LHCN-M2 (cell line): ENCODE measurements at regions not wholly inside any gene's neighbourhood (a gene's known extent, or its start where the extent isn't known, plus 50 kb on each side); places are given as distances from the start of the nearest gene placed in this dataset.

Source experiments
- DNase-seq: peaks from one replicate; pipeline ENCODE4 v3.0.0-alpha.2; 2012; ENCODE audit warnings: low read depth

DNA sequence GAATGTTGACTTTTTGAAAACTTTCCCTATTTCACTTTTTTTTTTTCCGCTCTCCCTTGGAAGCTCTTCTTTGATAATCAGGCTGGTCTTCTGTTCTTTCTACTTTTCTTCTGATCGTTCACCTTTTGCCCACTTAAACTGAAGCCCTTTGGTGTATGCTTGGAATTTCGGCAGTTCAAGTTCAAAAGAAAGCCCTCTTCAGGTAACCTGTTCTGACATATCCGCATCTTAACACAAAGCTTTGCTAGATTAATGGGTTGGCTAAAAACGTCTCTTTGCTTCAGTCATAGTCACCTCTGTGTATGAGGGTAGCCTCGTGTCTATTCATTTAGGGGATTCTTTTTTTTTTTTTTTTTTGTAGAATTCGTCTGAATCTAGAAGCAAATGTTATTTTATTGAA lies 1115.8 kb upstream of the RBFOX1 start:
- no peak for DNase-seq

DNA sequence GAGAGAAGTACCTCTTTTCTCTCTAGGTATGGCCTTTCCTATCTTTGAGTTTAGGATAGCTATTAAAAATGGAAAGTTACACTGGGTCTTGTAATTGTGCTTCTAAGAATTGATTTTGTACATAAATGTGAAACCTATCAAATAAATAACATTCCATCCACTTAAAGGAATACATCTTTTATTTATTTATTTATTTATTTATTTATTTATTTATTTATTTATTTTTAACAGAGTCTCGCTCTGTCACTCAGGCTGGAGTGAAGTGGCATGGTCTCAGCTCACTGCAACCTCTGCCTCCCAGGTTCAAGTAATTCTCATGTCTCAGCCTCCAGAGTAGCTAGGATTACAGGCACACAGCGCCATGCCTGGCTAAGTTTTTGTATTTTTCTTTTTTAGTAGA lies 1114.0 kb upstream of the EEF2KMT start:
- DNase-seq: no peak

DNA sequence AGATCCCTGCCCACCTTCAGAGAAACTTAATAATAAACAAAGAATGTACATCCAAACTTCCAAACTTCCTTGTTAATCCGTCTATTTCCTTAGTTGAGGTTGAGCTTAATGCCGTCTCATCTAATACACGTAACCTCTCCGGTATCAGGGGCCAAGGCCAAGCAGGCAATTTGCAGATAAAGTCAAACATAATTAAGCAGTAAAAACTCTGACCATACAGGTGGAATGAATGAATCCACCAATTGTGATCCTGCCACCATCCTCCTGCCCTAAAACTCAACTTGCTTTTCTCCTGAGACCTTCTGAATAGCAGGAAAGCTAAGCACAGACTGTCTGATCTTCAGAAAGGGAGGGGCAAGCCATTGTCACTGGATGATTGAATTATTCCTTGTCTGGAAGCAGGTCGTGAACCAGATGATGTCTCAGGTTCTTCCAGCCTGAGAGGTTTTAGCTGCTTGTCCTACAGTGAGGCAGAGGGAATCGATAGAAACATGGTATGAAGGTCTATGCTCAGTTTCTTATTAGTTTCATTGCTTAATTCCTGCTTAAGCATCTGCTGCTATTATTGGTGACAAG lies 1111.8 kb upstream of the EEF2KMT start:
- DNase-seq: no peak

GRCh38 chr16:6207580-6207979 lies 1110.0 kb upstream of the EEF2KMT start:
- DNase-seq: no peak

DNA sequence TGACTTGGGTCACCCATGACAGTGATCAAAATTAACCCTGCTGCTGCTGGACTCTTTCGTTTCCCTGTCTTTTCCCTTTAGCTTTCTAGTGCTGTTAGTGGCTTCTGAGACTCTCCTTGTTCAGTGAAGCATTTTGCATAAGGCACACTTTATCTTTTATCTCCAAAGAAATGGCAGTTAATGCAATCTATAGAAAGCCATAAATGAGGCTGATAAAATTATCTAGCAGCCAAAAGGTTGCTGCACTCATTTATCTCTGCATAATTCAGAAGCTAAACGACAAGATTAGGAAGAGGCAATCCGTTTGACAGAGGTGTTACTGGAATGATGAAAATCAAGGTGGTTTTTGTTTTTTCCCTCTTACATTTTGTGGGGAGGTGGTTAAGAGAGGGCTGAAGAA lies 1109.5 kb upstream of the EEF2KMT start:
- DNase-seq: no peak

- DNase-seq: no peak
Observed at GRCh38 chr16:6206080-6206479, 1108.5 kb upstream of the EEF2KMT start.

GRCh38 chr16:6204945-6205344 lies 1107.3 kb upstream of the EEF2KMT start:
- DNase-seq: no peak

- DNase-seq: no peak
Observed at GRCh38 chr16:6200861-6201260, 1103.3 kb upstream of the EEF2KMT start.

DNA sequence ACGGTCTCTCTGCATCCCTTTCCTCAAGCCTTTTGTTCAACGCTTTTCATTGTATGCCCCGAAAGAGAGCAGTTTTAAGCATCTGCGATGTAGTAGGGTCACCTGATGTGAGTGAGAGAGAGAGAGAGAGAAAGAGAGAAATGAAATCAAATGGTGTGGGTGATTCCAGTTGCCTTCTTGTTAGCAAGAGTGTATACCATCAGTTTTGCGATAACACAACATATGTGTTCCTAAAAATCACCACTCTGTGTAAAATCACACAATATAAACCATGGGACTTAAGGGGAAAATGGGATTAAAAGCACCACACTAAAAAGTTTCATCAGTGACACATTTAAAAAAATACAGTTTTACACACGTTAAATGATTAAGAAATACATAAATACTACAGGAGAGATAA lies 1102.7 kb upstream of the EEF2KMT start:
- DNase-seq: no peak

- DNase-seq: no peak
Observed at GRCh38 chr16:6195966-6196365, 1098.4 kb upstream of the EEF2KMT start.

DNA sequence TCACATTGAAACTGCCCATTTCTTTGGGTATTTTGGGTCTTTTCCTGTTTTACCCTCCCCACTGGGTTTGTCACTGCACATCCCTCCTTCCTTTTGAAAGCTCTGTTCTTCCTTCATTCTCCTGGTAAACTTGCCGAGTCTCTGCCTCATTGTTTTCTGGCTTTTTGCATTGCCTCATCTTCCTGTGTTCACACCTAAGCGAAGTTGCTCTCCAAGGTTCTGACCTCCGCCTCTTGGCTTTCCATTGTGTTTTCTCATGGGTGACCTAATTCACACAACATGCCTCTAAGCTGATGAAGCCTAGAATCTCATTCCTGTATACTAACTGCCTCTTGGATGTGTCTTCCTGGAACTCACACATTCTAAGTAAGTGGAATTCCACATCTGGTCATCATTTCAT lies 1096.1 kb upstream of the EEF2KMT start:
- DNase-seq: no peak

GRCh38 chr16:6192984-6193383 lies 1095.4 kb upstream of the EEF2KMT start:
- DNase-seq: no peak

GRCh38 chr16:6192532-6192931 lies 1094.9 kb upstream of the EEF2KMT start:
- no peak for DNase-seq

DNA sequence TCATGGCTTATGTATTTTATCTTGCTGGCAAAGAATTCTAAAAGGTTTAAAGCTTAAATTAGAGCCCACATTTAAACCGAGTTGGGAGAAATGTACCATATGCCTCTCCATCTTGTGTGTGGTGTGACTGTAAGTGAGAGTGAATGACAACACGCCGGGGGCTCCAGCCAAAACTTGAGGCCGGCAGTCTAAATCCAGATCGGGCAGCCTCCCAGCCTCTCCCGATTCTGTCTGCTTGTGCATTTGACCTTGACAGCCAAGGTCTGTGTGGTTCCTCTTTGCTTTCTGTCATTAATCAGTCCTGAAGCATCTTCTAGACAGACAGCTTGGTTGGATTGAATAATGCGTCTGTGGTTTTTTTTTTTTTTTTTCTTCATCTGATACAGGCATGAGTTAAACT lies 1093.2 kb upstream of the EEF2KMT start:
- no peak for DNase-seq

DNA sequence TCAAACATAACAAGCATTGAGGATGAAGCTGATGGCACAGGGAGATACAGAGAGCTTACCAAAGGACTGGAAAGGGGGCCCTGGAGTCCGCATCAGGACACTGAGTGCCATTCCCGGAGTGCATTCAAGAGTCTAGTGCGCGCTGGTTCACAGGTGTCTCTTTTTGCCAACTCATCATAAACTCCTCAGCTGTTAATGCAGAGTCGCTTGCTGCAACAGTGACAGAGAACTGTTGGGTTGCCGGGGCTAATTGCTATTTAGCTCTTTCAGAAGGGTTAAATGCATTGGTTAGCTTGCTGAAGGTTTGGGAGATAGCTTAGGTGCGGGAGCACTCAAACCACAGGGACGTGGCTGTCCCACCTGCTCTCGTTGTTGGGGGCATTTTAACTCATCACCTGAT lies 1091.6 kb upstream of the EEF2KMT start:
- no peak for DNase-seq

DNA sequence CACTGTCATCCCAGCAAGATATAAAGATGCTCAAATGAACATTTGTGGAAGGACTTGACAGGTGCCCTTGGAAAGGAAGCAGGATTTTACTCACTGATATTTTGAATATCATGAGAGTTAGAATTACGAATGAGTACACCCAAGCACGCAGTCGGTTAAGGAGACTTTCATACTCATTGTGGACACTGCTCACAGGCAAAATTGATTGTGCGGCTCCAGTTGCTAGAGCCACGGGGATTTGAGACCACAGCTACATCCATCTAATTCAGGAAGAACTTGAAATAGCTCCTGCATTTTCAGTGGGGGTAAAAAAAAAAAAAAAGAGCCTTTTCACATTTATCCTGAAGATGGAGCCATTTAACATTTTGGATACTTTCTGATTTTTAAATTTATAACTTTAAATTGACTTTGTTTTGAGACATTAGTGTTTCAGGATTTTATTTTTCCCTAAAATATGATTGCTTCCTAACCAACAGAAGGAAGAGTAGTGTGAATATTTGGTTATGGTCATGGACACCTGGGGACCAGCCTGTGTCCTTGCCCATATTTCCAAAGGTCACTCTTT lies 1080.1 kb upstream of the EEF2KMT start:
- DNase-seq: no peak

GRCh38 chr16:6170022-6170421 lies 1072.4 kb upstream of the EEF2KMT start:
- DNase-seq: no peak

- no peak for DNase-seq
Observed at GRCh38 chr16:6165330-6165979, 1067.9 kb upstream of the EEF2KMT start.

- DNase-seq: no peak
Observed at GRCh38 chr16:6160871-6161270, 1063.3 kb upstream of the EEF2KMT start.

DNA sequence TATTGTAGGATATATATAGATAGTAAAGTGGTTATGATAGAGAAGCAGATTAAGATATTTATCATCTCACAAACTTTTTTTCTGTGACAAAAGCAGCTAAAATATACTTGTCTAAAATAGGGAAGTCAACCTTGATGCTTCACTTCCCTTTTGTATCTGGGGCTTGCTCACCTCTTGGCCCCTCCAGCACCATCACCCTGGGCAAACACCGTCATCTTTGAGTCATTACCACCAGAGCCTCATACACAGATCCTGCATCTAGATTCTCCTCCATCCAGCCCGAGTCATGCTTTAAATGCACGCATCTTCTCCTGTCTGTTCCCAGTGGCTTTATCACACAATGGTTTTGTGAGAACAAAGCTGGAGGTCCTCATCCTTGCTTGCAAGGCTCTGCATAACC lies 1062.7 kb upstream of the EEF2KMT start:
- no peak for DNase-seq

DNA sequence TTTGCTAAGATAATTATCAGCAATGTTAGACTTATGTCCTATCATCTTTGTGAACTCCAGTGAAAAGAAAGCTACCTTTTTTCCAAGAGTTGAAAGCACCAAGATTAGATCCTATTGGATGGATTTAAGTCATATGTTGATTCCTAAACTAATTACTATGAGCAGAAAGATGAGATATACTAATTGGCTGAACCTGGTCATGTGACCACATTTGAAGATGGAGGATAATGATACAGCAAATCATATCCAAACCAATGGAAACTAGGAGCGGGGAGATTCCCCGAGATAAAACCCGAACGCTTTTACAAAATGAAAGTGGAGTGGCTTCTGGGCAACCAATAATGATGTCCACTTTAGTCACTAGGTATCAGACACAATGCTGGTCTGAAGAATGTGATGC lies 1060.2 kb upstream of the EEF2KMT start:
- no peak for DNase-seq

DNA sequence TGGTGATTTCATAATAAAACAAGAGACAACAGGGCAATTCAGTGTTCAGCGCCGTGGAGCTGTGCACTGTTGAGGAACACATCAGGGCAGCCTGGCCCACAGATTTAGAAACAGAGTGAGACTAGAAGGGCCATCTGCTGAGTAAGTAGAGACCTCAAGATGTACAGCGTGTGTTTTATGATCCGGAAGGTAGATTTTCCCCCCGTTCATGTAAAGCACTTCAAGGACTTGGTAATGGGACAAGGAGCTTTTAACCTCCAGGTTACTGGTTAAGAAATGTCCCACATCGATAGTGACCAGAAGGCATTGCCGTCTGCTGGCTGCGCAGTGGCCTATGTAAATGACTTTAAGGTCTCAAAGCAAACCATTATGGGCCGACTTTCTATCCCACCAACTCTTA lies 1057.7 kb upstream of the EEF2KMT start:
- DNase-seq: no peak

GRCh38 chr16:6153901-6154300 lies 1056.3 kb upstream of the EEF2KMT start:
- DNase-seq: no peak

- DNase-seq: no peak
Observed at GRCh38 chr16:6149031-6149430, 1051.4 kb upstream of the EEF2KMT start.
